Hepatocyte (in vitro differentiated cells): ENCODE measurements at regions not wholly inside any gene's neighbourhood (a gene's known extent, or its start where the extent isn't known, plus 50 kb on each side); places are given as distances from the start of the nearest gene placed in this dataset.

Experiments used
- EZH2 ChIP-seq: fragments of 200-600 bp; sonication (generic); IDR thresholded peaks from 2 replicates; pipeline ENCODE4 v1.6.1; 2016; ENCODE audit warnings: antibody characterized with exemption, mild to moderate bottlenecking, borderline replicate concordance
- TF ChIP-seq, protein P1 (sequence below): fragments of 200-600 bp; sonication (generic); IDR thresholded peaks from 2 replicates; pipeline ENCODE4 v1.5.1; 2016; ENCODE audit warnings: antibody characterized with exemption, mild to moderate bottlenecking; ENCODE audit not compliant: poor library complexity

DNA sequence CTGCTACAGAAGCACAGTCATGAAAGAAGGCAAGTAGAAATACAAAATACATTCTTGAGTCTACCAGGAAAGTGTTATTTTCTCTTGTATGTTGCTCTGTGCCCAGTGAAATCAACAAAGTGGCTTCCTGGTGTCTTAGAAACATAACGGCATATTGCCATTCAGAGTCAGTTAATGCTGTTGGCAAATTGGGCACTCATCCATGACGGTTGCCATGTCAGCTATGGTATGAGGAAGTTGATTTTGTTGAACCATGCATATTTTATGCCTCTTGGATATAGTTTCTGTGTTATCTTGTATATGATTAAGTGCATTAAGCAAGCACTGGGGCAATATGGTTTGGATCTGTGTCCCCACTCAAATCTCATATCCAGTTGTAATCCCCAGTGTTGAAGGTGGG, 153.1 kb upstream of the CXADR start:
- TF ChIP-seq, protein P1, sequence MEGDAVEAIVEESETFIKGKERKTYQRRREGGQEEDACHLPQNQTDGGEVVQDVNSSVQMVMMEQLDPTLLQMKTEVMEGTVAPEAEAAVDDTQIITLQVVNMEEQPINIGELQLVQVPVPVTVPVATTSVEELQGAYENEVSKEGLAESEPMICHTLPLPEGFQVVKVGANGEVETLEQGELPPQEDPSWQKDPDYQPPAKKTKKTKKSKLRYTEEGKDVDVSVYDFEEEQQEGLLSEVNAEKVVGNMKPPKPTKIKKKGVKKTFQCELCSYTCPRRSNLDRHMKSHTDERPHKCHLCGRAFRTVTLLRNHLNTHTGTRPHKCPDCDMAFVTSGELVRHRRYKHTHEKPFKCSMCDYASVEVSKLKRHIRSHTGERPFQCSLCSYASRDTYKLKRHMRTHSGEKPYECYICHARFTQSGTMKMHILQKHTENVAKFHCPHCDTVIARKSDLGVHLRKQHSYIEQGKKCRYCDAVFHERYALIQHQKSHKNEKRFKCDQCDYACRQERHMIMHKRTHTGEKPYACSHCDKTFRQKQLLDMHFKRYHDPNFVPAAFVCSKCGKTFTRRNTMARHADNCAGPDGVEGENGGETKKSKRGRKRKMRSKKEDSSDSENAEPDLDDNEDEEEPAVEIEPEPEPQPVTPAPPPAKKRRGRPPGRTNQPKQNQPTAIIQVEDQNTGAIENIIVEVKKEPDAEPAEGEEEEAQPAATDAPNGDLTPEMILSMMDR: no peak
- no peak for TF ChIP-seq EZH2
